GM19328 (cell line): ENCODE measurements at regions not wholly inside any gene's neighbourhood (a gene's known extent, or its start where the extent isn't known, plus 50 kb on each side); places are given as distances from the start of the nearest gene placed in this dataset.
"Not testable (repeated sequence)": the region's sequence is repeated elsewhere in the genome, so short reads cannot be mapped to it uniquely, and the experiment has no call there.

Experiments used
- ATAC-seq: cut with Tn5 transposase; IDR thresholded peaks from one replicate; pipeline ENCODE4 v1.9.1; 2021; ENCODE audit warnings: mild to moderate bottlenecking, moderate library complexity; ENCODE audit not compliant: unreplicated experiment

DNA sequence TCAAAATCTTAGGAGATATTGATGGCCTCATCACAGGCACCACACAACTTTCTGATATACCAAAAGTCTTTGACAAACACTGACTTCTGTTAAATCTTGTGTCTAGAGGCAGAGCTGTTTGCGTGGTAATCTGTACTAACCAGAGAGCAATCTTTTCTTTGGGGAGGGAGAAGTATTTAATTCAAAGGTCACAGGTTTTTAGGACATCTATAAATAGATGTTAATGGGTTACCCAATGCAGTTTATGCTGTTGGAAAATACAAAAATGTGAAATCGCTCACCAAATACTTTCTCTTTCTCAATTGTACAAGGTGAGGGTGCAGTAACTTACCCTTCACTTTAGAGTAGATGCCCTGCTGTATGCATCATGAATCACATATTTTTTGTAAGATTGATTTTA is 510.5 kb downstream of the NSUN3 start:
- no peak for ATAC-seq

DNA sequence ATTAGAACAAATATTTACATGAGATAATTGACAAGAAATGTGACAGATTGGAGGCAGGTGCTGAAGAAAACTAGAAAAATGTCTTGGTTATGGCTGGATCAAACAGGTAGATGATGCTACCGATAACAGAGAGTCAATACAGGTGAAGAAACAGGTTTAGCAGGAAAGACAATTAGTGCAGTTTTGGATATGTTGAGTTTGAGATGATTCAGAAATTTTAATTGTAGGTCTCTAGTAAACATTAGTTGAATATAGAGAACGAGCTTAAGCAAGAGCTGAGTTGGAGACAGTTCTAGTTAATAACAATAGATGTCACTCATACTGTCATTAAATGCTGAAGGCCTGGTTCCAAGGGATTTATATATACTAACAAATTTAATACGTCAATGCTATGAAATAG is 524.4 kb downstream of the NSUN3 start:
- no peak for ATAC-seq

DNA sequence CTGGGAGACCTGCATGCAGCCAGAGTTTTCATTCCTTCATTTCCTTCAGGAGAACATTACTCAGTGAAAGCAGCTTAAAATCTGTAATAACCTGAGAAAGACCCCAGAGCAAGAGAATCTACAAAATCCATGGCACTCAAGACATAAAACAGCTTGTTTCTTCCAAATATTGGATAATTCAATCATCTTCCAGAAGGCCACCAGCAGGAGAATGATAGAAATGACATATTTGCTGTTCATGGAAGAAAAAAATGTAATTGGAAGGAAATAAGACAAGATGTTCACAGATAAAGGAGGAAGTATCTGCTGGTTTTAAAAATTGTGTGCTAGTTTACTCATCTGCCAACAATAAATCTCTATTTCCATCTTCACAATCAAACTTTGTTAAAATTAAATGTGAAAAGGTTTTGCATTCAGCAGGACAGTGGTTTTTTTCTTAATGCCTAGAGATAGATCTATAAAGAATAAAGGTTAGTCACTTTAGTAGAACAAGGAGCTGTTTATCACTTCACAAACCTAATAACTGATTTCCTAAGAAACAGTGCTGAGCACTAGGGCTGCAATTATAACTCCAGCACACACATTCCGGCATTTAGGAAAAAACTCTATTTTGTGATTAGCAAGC is 530.8 kb downstream of the NSUN3 start:
- ATAC-seq: no peak

DNA sequence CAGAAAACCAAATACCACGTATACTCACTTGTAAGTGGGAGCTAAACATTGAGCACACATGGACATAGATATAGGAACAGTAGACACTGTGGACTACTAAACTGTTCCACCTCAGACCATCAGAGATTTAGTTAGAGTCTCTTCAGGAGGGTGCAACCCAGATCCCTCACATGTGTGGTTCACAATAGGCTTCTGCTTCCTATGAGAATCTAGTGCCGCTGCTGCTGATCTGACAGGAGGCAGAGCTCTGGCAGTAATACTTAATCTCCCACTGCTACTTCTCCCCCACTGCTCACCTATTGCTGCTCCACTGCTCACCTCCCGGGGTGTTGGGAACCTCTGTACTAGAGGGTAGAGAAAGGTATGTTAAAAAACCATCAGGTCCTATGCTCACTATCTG is 533.3 kb downstream of the NSUN3 start:
- no peak for ATAC-seq

DNA sequence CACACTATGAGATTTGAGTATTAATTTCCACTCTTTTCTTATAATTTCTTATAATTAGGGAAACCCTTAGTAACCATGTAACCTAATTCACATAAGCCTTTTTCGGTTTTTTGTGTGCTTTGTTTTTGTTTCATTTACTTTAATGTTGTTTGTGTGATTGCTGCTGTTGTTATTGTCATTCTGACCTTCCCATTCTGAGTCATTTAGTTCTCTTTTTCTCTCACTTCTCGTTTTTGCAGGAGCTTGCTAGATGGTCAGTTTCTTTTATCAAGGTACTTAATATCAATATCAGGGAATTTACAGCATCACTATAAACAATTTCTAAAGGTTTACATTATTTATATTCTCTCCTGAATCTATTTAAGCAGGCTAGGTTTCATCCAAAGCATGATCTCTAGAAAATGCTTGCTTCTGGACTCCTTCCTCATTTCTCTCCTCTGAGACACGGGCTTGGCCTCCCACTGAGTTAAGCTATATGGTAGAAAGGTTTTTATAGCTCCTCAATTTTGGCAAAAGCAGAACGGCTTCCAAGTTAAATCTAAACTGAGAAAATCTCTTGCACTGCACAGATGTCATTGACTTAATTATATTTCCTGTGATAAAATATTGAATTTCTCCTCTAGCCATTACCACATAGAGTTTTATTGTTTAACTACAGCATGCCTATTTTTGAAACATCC is 534.2 kb downstream of the NSUN3 start:
- ATAC-seq: no peak

DNA sequence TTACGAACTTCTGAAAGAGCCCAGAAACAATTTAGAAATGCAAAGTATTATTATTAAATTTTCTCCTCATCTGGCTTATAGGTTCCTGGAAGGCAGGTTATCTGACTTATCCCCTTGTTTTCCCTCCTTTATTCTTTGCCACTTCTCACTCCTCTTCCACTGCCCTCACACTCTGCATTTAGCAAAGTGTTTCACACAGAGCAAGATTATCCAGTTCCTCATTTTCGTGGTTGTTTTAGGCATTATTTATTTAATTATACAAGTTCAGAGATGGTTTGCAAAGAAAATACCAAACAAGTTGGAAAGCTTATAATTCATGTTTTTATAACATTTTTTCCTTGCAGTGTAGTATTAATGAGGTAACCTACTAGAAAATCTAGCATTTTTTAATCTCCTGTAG is 544.9 kb downstream of the NSUN3 start:
- ATAC-seq: no peak

DNA sequence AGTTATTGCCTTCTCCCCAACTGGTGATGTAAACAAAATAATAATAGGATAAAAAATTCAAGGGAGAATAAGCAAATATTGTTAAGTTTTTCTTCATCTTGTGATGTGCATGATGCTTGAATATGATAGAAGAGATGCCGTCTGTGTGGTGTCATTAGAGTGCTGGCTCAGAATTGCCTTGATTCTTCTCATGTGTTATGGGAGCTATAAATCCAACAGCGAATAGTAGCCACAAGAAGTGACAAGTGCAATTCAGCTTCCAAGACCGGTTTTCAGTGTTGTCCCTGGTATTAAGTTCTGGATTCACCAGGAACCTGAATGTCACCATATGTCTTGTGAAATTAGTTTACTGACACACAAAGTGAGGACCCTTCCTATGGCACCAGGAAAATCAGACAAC is 547.0 kb downstream of the NSUN3 start:
- no peak for ATAC-seq

DNA sequence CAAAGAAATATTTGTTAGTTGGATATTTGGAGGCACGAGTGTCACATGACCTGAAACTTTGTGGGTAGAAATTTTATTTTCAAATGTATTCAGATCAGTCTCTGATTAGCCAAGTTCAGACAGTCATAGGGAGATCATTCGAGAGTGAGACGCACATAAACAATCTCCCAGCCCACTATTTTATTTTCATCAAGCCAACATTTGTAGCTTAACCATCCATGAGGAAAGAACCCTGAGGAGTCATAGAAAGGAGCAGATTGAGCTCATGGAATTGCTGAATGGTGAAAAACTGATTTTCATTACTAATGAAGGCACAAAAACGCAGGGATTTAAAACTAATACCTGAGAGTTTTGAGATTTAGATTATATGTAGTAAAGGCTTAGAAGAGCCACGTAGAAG is 548.7 kb downstream of the NSUN3 start:
- no peak for ATAC-seq

DNA sequence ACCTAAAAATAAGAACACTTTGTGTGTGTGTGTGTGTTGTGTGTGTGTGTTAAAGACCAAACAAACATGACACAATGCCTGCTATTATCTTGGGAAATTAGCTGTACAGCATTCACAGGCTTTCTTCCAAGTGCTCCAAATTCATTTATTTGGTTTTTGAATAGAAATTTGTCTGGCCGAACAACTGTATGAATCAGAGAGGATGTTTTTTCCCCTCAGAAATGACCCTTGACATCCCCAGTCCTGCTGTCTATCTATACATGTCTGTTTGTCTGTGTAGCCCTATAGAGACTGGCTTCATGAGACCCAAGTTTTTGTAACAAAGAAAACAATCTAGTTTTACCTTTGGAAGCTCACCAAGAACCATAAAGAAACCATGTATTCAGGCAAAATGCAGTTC is 549.8 kb downstream of the NSUN3 start:
- no peak for ATAC-seq

DNA sequence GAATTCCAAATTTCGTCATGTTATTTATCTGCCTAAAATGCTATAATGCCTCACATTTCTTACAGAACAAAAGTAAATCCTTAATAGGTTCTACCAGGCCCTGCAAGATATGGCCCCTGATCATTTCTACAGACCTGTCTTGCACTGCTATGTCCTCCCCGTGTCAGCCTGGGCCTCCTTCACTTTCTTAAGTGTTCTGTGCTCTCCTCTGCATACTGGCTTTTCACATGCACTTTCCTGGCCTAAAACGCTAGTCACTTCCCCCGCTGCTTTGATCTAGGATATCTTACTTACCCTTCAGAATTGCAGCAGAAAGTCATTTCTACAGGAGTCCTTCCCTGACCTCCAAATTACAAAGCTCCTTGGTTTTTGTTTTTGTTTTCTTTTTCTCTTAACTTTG is 551.3 kb downstream of the NSUN3 start:
- no peak for ATAC-seq

DNA sequence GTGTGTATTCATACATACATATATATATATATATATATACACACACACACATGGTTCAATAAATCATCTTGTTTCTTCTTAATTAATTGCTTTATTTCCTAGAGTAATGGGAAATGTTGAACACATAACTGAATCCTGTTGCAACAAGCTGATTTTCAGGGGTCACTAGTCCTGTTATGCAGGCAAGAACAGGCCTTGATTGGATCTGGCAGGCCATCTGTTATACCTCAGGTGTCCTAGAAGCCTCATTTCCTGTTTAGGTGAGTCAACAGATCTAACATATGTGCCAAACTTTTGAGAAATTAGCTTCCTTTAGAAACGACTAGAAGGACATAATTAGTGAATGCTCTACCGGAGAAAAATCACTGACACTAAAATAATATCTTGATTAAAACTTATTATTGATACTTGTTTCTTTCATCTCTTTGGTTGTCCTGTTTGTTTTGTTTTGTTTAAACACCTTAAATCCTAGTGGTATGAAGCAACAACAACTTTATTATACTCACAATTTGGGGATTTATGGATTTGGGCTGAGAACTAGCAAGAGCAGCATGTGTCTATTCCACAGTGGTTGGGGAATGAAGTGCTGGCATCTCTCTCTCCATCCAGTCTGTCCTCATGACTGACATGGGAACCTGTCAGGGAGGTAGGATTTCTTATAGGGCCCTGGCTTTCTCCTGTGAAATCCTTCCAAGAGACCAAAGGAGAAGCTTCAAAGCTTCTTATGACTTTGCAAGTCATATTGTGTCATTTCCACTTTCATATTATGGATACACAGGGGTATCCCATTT is 552.6 kb downstream of the NSUN3 start:
- no peak for ATAC-seq

DNA sequence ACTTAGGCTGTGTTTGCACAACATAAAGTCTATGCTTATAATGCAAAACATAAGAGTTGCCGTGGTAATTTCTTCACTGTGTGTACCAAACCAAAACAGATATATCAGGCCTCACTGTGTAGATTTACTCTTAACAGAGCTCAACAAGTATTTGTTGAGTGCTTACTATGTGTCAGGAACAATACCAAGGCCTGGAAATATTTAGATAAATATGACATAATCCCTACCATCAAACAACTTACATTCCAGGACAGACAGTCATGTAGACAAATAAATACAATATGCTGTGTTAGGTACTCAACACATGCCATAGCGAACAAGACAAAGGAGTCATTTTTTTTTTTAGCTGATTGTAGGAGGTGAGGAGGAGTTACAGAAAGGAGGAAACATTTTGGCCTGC is 554.0 kb downstream of the NSUN3 start:
- ATAC-seq: no peak

DNA sequence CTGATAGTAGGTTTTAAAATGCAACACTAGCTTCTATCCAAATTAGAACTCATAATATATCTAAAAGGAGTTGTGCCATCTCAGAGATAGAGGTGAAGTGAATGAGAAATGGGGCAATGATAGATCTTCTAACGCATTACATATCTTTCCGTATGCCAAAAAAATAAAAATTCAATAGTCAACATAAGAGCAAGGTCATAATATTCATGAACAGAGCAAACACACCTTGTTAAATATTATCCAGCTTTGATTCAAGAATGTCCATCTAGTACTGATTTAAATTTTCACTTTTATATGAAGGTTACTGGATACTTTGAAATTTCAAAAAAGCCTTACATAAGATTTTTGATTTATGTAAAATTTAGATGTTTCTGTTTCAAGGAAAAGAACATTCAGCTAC is 554.5 kb downstream of the NSUN3 start:
- no peak for ATAC-seq

DNA sequence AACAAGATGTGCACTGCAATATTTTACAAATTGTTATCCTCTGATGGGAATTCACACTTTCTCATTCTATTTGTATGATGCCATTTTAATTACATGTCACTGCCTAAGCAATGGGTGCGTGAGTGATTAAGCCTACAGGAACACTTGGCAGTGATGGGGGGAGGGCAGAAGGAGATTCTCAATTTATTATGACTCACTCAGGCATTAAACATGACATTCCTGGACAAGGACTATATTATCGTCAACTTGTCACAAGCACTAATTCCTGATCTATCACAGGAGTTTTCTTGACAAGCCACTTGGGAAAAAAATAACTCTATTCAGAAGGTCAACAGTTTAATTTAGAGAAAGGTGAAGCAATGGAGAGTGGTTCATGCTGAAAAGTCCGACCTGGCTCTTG is 556.8 kb downstream of the NSUN3 start:
- no peak for ATAC-seq

DNA sequence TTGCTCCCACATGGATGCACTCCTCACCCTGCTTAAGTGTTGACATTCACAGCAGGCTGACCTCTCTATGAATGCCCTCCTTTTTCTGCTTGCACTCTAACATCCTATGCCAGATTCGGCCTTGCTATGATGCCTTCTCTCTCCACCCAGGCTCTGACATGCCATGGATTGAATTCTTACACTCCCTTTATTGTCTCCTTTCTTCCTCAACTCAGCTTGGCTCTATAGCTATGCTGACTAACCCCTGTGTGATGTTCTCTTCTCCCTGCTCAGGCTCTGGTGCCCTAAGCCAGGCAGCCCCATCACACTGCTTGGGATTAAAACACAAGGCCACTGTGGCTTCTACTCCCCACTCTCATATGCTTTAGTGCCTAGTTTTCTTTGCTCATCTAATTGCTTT is 563.7 kb downstream of the NSUN3 start:
- ATAC-seq: no peak

DNA sequence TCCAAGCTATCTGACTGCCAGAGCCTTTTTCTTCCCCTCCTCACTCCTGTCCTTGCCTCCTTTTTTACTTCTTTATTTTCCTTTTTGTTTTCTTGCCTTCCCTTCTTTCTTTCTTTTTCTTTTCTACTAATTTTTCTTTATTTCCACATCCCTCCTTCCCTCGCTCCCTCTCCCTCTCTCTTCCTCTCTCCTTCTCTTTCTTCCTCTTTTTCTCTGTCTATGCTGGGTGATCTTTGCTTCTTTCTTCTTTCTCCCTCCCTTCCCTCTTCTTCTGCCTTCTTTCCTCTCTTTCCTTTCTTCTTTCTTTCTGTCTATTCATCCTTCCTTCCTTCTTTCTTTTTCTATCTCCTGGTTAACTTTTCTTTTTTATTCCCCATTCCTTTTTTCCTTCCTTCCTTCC is 564.8 kb downstream of the NSUN3 start:
- ATAC-seq: no peak

DNA sequence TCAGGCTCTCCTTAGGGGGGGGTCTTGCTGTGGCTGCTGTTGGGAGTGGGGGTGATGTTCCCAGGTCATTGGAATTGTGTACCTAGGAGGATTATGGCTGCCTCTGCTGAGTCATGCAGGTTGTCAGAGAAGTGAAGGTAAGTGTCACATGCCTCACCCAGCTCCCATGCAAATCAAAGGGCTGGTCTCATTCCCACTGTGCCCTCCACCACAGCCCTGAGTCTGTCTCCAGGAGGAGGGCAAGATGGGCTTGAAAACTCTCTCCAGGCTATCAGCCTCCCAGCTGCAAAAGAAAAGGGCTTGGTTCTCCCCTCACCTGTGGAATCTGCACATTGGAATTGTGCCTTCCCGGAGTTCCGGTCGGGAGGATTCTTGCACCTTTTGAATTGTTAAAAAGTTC is 580.5 kb downstream of the NSUN3 start:
- no peak for ATAC-seq

DNA sequence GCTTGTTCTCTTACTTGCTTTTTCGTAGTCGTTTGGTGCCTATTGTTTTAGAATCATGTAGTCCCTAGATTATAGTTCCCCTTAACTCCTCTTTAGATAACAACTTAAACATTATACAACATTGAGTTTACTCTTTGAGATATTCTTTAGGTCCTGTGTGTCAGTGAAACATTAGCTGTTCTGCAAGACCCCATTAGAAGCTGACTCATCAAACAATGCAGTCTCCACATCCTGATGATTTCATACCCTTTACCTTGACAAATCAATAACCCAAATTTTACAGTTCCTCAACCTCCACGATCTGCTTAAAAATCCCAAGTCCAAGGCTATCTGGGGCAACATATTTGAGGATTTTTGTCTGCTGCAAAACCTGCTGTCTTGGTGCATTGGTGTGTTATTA is 582.9 kb downstream of the NSUN3 start:
- no peak for ATAC-seq

DNA sequence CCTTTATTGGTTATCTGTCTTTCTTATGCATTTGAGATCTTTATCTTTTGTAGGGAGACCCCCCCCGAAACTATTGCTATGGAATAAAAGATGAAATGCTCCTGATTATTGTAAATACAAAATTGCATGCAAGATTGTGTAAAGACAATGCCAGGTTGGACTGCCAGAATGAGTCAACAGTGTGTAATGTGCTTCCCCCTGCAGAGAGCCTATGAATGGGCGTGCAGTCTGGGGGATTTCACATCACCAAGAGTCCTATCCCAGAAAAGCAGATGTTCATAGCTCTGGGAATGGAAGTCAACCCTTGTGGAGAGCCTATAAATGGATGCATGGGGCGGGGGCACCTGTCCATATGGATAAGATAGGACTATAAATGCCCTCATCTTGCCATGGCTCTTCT is 584.3 kb downstream of the NSUN3 start:
- ATAC-seq: no peak

DNA sequence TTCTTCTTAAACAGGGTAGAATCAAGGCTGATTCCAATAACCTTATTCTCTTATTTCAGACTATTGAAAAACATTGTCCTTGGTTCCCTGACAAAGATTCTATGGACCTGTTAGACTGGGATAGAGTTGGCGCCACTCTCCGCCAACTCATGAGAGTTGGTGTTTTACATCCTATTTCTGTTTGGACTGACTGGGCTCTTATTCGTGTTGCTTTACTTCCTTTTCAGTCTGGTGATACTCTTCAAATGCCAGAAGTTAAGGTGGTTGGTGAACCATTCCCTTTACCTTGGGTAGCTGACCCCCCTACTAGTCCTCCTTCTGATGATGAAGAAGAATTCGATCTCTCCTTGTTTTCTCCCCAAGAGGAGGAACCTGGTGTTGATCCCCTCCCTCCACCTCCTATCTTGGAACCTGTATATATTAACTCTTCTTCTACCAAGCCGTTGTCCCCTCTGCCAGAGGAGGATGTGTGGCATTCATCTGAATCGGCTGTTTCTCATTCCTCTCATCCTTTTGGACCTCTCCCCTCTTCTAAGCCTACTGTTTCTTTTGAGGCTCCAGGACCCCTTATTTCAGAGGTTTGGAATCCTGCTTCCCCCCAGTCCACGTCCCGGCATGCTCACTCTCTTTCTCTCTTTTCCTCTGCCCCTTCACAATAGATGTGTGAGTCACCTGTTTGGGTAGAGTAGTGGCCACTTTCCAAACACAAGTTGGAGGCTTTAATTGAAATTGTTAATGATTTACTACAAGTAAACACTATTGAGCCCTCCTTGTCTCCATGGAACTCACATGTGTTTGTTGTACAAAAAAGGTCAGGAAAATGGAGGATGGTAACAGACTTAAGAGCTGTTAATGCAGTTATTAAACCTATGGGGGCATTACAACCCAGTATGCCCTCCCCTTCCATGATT is 585.7 kb downstream of the NSUN3 start:
- ATAC-seq: not testable (repeated sequence)

DNA sequence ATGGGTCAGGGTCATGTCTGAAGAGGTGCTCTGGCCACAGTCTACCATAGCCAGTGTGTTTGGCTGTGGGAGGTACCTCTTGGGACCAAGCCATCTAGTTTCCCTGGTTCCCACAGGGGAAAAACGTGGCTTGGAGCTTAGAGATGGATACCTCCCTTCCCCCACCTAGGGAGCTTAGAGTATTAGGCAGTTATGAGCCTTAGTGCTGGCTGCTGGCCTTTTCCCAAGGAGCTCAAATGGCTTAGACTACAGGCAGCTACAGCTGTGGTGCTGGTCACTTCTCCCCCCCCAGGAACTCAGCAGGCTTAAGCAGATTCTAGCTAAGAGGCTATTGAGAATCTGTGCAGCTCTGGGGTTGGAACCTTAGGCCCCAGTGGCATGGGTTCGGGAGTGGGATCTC is 591.2 kb downstream of the NSUN3 start:
- no peak for ATAC-seq
